ENCODE measurements at regions not wholly inside any gene's neighbourhood (a gene's known extent, or its start where the extent isn't known, plus 50 kb on each side); places are given as distances from the start of the nearest gene placed in this dataset.

DNA sequence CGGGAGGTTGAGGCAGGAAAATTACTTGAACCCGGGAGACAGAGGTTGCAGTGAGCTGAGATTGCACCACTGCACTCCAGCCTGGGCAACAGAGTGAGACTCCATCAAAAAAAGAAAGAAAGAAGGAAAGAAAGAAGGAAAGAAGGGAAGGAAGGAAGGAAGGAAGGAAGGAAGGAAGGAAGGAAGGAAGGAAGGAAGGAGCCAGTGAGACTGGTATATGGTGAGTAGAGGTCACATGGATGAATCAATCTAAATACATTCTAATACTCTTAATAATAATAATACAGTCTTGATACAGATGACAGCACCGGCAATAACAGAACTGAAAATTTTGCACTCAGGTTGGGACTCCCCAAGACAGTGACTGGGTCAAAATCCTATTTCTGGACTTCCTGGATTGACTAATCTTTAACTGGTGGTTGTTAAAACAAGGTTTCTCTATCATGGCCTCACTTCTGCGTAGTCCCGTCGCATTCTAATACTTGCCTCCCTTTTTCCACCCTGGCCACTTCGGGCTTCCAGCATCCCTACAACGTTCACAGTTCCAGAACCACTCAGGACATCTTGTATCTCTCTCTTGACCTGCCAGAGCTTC is 53.5 kb upstream of the EIF3M start (continued):
- no peak for TF ChIP-seq HDAC2 (IDR thresholded peaks at IDR 0.05; ENCODE audit: borderline replicate concordance in 1 of 2, low read depth in 2 of 2, low read length in 2 of 2)
